ENCODE measurements at regions not wholly inside any gene's neighbourhood (a gene's known extent, or its start where the extent isn't known, plus 50 kb on each side); places are given as distances from the start of the nearest gene placed in this dataset.

DNA sequence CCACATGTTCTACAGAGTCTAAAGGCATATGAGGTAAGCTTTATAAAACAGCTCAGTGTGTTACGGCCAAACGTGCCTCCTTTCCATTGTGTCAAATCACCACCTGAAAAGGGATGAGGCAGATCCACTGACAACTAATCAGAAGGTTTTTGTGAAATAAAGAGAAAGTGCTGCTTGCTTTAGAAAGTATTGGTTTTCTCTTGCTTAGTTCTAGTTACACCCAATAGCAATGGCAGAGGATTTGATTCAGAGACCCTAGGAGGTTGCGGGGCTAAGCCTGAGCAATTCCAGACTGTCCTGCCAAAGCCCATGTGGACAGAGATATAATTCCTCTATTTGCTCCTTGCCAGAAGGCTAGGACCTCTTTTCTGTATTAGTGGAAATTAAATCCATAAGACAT lies 125.5 kb downstream of the SPRY1 start:
- TF ChIP-seq POLR2A (IDR thresholded peaks at IDR 0.05) = no peak
- TF ChIP-seq, protein P1, sequence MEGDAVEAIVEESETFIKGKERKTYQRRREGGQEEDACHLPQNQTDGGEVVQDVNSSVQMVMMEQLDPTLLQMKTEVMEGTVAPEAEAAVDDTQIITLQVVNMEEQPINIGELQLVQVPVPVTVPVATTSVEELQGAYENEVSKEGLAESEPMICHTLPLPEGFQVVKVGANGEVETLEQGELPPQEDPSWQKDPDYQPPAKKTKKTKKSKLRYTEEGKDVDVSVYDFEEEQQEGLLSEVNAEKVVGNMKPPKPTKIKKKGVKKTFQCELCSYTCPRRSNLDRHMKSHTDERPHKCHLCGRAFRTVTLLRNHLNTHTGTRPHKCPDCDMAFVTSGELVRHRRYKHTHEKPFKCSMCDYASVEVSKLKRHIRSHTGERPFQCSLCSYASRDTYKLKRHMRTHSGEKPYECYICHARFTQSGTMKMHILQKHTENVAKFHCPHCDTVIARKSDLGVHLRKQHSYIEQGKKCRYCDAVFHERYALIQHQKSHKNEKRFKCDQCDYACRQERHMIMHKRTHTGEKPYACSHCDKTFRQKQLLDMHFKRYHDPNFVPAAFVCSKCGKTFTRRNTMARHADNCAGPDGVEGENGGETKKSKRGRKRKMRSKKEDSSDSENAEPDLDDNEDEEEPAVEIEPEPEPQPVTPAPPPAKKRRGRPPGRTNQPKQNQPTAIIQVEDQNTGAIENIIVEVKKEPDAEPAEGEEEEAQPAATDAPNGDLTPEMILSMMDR (IDR thresholded peaks at IDR 0.05) = no peak
- no peak for TF ChIP-seq EP300 (IDR thresholded peaks at IDR 0.05)
